ENCODE measurements at regions not wholly inside any gene's neighbourhood (a gene's known extent, or its start where the extent isn't known, plus 50 kb on each side); places are given as distances from the start of the nearest gene placed in this dataset.
A peak's percentile ranks its signal among the peaks of the same experiment; 100 is the strongest.

- Histone ChIP-seq H3K9me1 (ENCODE audit: control insufficient read depth, extremely low read depth, insufficient read depth, low read length) (no peaks in the 10 kb centered on the region), H3K4me2 (ENCODE audit: control insufficient read depth, extremely low read depth, insufficient read depth, low read depth, low read length) (no peak overlapping the region), H3K79me2 (ENCODE audit: control insufficient read depth, insufficient read depth, low read length) (no peaks in the 10 kb centered on the region), H3K36me3 (ENCODE audit: control insufficient read depth in 2 of 2, extremely low read depth in 1 of 2, insufficient read depth in 2 of 2, low read length in 2 of 2) (no peaks in the 10 kb centered on the region), H3K4me1 (ENCODE audit: control insufficient read depth, extremely low read depth, insufficient read depth, low read length) (peaks cover 2% of the 10 kb centered on the region), H3K4me3 (ENCODE audit: control insufficient read depth in 2 of 3, extremely low read depth in 1 of 3, insufficient read depth in 2 of 3, low read depth in 1 of 3, low read length in 3 of 3) (no peak overlapping the region), H3K27ac (ENCODE audit: control insufficient read depth, insufficient read depth, low read length) (no peak overlapping the region), H3K9ac (ENCODE audit: control insufficient read depth, extremely low read depth, insufficient read depth, low read length) (no peak overlapping the region), H3K9me3 (ENCODE audit: control insufficient read depth, low read depth, low read length) (no peaks in the 10 kb centered on the region), H3K27me3 (ENCODE audit: control insufficient read depth, extremely low read depth, insufficient read depth, low read length) (no peaks in the 10 kb centered on the region), H4K20me1 (ENCODE audit: control insufficient read depth, extremely low read depth, insufficient read depth, low read length) (no peaks in the 10 kb centered on the region), H2AFZ (ENCODE audit: control insufficient read depth, low read length) (no peak overlapping the region)
- DNase-seq (ENCODE audit: low read depth, low spot score) (no peak), FAIRE-seq (no peak)
- TF ChIP-seq CTCF (optimal IDR thresholded peaks at IDR 0.05 in 1 of 3, IDR thresholded peaks at IDR 0.05 in 1 of 3, conservative IDR thresholded peaks at IDR 0.05 in 1 of 3; ENCODE audit: extremely low read depth in 1 of 3, insufficient read depth in 2 of 3, low read length in 3 of 3) (peak; percentile 35 to 79 (median 71)), EZH2 (IDR thresholded peaks at IDR 0.05; ENCODE audit: low read length) (no peak)
- dilution Hi-C loops (cut with MboI; ENCODE audit: extremely low pct_ligation_motif_present, low sequenced_read_pairs) = no loop called here
These were observed 79.8 kb upstream of the CHD6 start for GRCh38 chr20:41697861-41698559.

- dilution Hi-C loops (cut with MboI; ENCODE audit: extremely low pct_ligation_motif_present, low sequenced_read_pairs) = no loop called here
- H3K9me3 ChIP-seq (ENCODE audit: control insufficient read depth, low read depth, low read length) = no peaks in the 10 kb centered on the region
- H3K9ac ChIP-seq (ENCODE audit: control insufficient read depth, extremely low read depth, insufficient read depth, low read length) = no peak overlapping the region
- H3K9me1 ChIP-seq (ENCODE audit: control insufficient read depth, extremely low read depth, insufficient read depth, low read length) = no peaks in the 10 kb centered on the region
- H3K79me2 ChIP-seq (ENCODE audit: control insufficient read depth, insufficient read depth, low read length) = no peaks in the 10 kb centered on the region
- TF ChIP-seq CTCF (optimal IDR thresholded peaks at IDR 0.05 in 1 of 3, IDR thresholded peaks at IDR 0.05 in 1 of 3, conservative IDR thresholded peaks at IDR 0.05 in 1 of 3; ENCODE audit: extremely low read depth in 1 of 3, insufficient read depth in 2 of 3, low read length in 3 of 3) (no peak), EZH2 (IDR thresholded peaks at IDR 0.05; ENCODE audit: low read length) (no peak)
- DNase-seq (ENCODE audit: low read depth, low spot score) (no peak), FAIRE-seq (no peak)
- no peak overlapping the region for H3K4me2 ChIP-seq (ENCODE audit: control insufficient read depth, extremely low read depth, insufficient read depth, low read depth, low read length)
- peaks cover 7% of the 10 kb centered on the region for H3K4me1 ChIP-seq (ENCODE audit: control insufficient read depth, extremely low read depth, insufficient read depth, low read length)
- no peaks in the 10 kb centered on the region for H4K20me1 ChIP-seq (ENCODE audit: control insufficient read depth, extremely low read depth, insufficient read depth, low read length)
- H3K4me3 ChIP-seq (ENCODE audit: control insufficient read depth in 2 of 3, extremely low read depth in 1 of 3, insufficient read depth in 2 of 3, low read depth in 1 of 3, low read length in 3 of 3) = no peak overlapping the region
- H3K36me3 ChIP-seq (ENCODE audit: control insufficient read depth in 2 of 2, extremely low read depth in 1 of 2, insufficient read depth in 2 of 2, low read length in 2 of 2) = no peaks in the 10 kb centered on the region
- no peaks in the 10 kb centered on the region for H3K27me3 ChIP-seq (ENCODE audit: control insufficient read depth, extremely low read depth, insufficient read depth, low read length)
- no peak overlapping the region for H2AFZ ChIP-seq (ENCODE audit: control insufficient read depth, low read length)
- H3K27ac ChIP-seq (ENCODE audit: control insufficient read depth, insufficient read depth, low read length) = no peak overlapping the region
These were observed 78.3 kb upstream of the CHD6 start for GRCh38 chr20:41696428-41696827.
